K562 (cell line): ENCODE measurements at regions not wholly inside any gene's neighbourhood (a gene's known extent, or its start where the extent isn't known, plus 50 kb on each side); places are given as distances from the start of the nearest gene placed in this dataset.

Source experiments
- ATAC-seq: fragments of 200-7000 bp; cut with Tn5 transposase; 3 replicates; pipeline ENCODE4 v1.9.1; 2020; ENCODE audit warnings: moderate library complexity
- BruUV-seq: library from RNA; stranded (reverse); fragments of 400-500 nt; replicated peaks from 2 replicates; lab custom pipeline; 2021; lab: Mats Ljungman, UMichigan
- CTCF ChIA-PET: fragments of 300-600 bp; formaldehyde crosslinking; extraction: SDS; loops from one replicate; lab custom pipeline; 2021; ENCODE audit warnings: low intra/inter-chr PET ratio; lab: Yijun Ruan, JAX
- POLR2A ChIA-PET: fragments of 300-600, 350-650 bp; sonication (Branson Sonifier 250); formaldehyde crosslinking; extraction: SDS; loops from one replicate; lab custom pipeline; 2021; ENCODE audit warnings: antibody characterized with exemption, inconsistent platforms; lab: Yijun Ruan, JAX
- DNase-seq, 4 experiments: peaks; one replicate each; pipeline versions ENCODE4 v3.0.0 to v3.0.0-alpha.2; 2011 to 2018; ENCODE audit warnings: low spot score in 3 of 4, mixed read lengths in 3 of 4; ENCODE audit errors: extremely low read depth in 1 of 4
- FAIRE-seq: peaks from 2 replicates; lab custom pipeline; 2011; peaks lifted over from hg19 to GRCh38; lab: Jason Lieb, UNC
- H2AFZ ChIP-seq: 2 replicates; pipeline ENCODE4 v1.6.0; 2011; ENCODE audit warnings: low read depth, low read length, control low read depth, inconsistent platforms
- H3K27ac ChIP-seq: fragments of 200-600 bp; 3 replicates; pipeline ENCODE4 v1.8.0; 2011; ENCODE audit warnings: low read depth, mild to moderate bottlenecking, control low read depth, inconsistent platforms, low read length, moderate library complexity, mixed read lengths; ENCODE audit errors: extremely low read depth
- H3K27me3 ChIP-seq, 2 experiments: fragments of 300-600 bp in 1 of 2; 2 replicates in 1 of 2; 3 replicates in 1 of 2; pipeline versions ENCODE4 v1.6.0 to v1.8.0; 2011; ENCODE audit warnings: inconsistent platforms in 2 of 2, low read length in 2 of 2, mild to moderate bottlenecking in 1 of 2, mixed read lengths in 1 of 2, moderate library complexity in 1 of 2; ENCODE audit not compliant: control insufficient read depth in 2 of 2, insufficient read depth in 2 of 2
- H3K36me3 ChIP-seq: fragments of 300-600 bp; 3 replicates; pipeline ENCODE4 v1.8.0; 2011; ENCODE audit warnings: mild to moderate bottlenecking, low read length, inconsistent platforms; ENCODE audit not compliant: control insufficient read depth, insufficient read depth
- H3K4me1 ChIP-seq, 2 experiments: fragments of 200-600 bp in 1 of 2; replicated peaks in 1 of 2; 2 replicates in 1 of 2; 3 replicates in 1 of 2; pipeline versions ENCODE4 v1.5.1 to v1.8.0; 2011; ENCODE audit warnings: inconsistent platforms in 2 of 2, low read length in 2 of 2, mild to moderate bottlenecking in 1 of 2, mixed read lengths in 1 of 2, moderate library complexity in 1 of 2; ENCODE audit not compliant: control insufficient read depth in 2 of 2, insufficient read depth in 2 of 2
- H3K4me2 ChIP-seq: 2 replicates; pipeline ENCODE4 v1.6.1; 2011; ENCODE audit warnings: low read length, control low read depth, inconsistent platforms, mixed read lengths; ENCODE audit not compliant: insufficient read depth
- H3K4me3 ChIP-seq: fragments of 200-600 bp; sonication (generic), shearing (Covaris generic); 2 replicates; pipeline ENCODE4 v1.5.1; 2016; ENCODE audit warnings: control low read depth, inconsistent platforms
- H3K79me2 ChIP-seq: fragments of 200-600 bp; 3 replicates; pipeline ENCODE4 v1.8.0; 2011; ENCODE audit warnings: low read length, inconsistent platforms; ENCODE audit not compliant: control insufficient read depth, insufficient read depth
- H3K9ac ChIP-seq, 2 experiments: 2 replicates each; pipeline versions ENCODE4 v1.6.0 to v1.6.1; 2011; ENCODE audit warnings: low read depth in 2 of 2, low read length in 2 of 2, control low read depth in 1 of 2, inconsistent platforms in 1 of 2, mild to moderate bottlenecking in 1 of 2, mixed read lengths in 1 of 2; ENCODE audit not compliant: insufficient read depth in 1 of 2
- H3K9me1 ChIP-seq: one replicate; pipeline ENCODE4 v1.6.0; 2011; ENCODE audit warnings: inconsistent platforms, mild to moderate bottlenecking, low read length, moderate library complexity; ENCODE audit not compliant: control insufficient read depth, insufficient read depth
- H3K9me3 ChIP-seq: replicated peaks from 2 replicates; pipeline ENCODE4 v1.5.1; 2011; ENCODE audit warnings: low read depth, low read length, inconsistent platforms; ENCODE audit not compliant: control insufficient read depth, insufficient read depth
- H4K20me1 ChIP-seq: replicated peaks from 2 replicates; pipeline ENCODE4 v1.6.1; 2011; ENCODE audit warnings: low read length, inconsistent platforms, mixed read lengths; ENCODE audit not compliant: control insufficient read depth, insufficient read depth
- EP300 ChIP-seq: IDR thresholded peaks from 2 replicates; pipeline ENCODE4 v1.6.1; 2012; ENCODE audit warnings: low read length, improper control_type of control experiment
- PHTF2 ChIP-seq: fragments of 250-450 bp; sonication (Bioruptor Pico); IDR thresholded peaks from 2 replicates; pipeline ENCODE4 v1.5.0; 2021; ENCODE audit warnings: mild to moderate bottlenecking
- TAF15 ChIP-seq: fragments of 200-400 bp; formaldehyde crosslinking; IDR thresholded peaks from 2 replicates; pipeline ENCODE4 v1.6.1; 2017; ENCODE audit warnings: mild to moderate bottlenecking, low read depth, low read length, moderate library complexity
- WGBS: fragments of 100-300 bp; shearing (Covaris generic); methylation state at CpG from one replicate; pipeline ENCODE4 v1.1.6; 2016; ENCODE audit warnings: low coverage, mixed read lengths; ENCODE audit not compliant: insufficient coverage; ENCODE audit errors: missing lambda C conversion rate; 5-methylcytosine and 5-hydroxymethylcytosine counted together
- in situ Hi-C: fragments of 300-500 bp; cut with MboI; formaldehyde crosslinking; loops from 4 replicates; pipeline ENCODE4 v1.15.0; 2018; ENCODE audit warnings: inconsistent platforms, mixed read lengths
- intact Hi-C: fragments of 100-400 bp; cut with micrococcal nuclease; formaldehyde crosslinking; loops from 2 replicates; pipeline ENCODE4 v1.14.2; 2022
- TF ChIP-seq, protein P1 (sequence below): fragments of 450-650 bp; formaldehyde crosslinking; conservative IDR thresholded peaks from 2 replicates; pipeline ENCODE4 v1.4.0; 2022; ENCODE audit warnings: mild to moderate bottlenecking, missing genetic modification characterization
- TF ChIP-seq, protein P2 (sequence below): IDR thresholded peaks from 2 replicates; pipeline ENCODE4 v1.6.1; 2011; ENCODE audit warnings: borderline replicate concordance, low read depth, mild to moderate bottlenecking, moderate library complexity, low read length; ENCODE audit not compliant: insufficient read depth, poor library complexity, severe bottlenecking
- TF ChIP-seq, protein P3 (sequence below): fragments of 450-650 bp; IDR thresholded peaks from 2 replicates; pipeline ENCODE4 v1.6.1; 2016; ENCODE audit warnings: low read depth, mild to moderate bottlenecking, moderate library complexity

DNA sequence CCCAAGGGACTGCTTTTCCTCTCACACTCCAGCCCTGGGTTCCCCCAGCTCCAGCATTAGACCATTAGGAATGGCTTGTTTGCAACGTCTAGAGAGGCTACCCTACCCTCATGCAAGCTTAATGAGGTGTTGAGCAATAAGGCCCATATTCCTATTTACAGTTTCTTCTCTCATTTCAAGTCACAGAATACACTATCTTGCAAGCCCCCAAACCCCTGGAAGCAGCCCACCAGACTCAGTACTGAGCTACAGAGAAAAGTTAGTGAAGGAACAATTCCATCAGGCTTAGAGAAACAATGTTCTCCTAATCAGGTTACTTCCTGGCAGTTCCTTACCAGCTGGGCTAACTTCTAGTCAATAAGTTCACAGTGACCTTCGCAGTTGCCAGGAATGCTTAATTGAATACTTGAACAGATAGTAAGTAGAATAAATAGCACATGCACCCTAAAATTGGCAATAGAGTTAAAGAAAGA, 606.5 kb upstream of the NOX3 start:
- ChIA-PET POLR2A (no interaction called here), CTCF (no interaction called here)
- Histone ChIP-seq H3K9me1 (no peaks in the 10 kb centered on the region), H3K36me3 (no peaks in the 10 kb centered on the region), H3K9me3 (no peaks in the 10 kb centered on the region), H2AFZ (no peak overlapping the region), H3K27me3 (no peaks in the 10 kb centered on the region), H4K20me1 (no peaks in the 10 kb centered on the region), H3K4me1 (no peaks in the 10 kb centered on the region)
- no TSS peak for BruUV-seq
- intact Hi-C loops (no loop called here), in situ Hi-C loops (no loop called here)
- ATAC-seq: no peak
- 4% methylated on average over 2 of the region's 2 CpGs for WGBS
- TF ChIP-seq EP300: no peak
- no peak for TF ChIP-seq TAF15
- TF ChIP-seq, protein P1, sequence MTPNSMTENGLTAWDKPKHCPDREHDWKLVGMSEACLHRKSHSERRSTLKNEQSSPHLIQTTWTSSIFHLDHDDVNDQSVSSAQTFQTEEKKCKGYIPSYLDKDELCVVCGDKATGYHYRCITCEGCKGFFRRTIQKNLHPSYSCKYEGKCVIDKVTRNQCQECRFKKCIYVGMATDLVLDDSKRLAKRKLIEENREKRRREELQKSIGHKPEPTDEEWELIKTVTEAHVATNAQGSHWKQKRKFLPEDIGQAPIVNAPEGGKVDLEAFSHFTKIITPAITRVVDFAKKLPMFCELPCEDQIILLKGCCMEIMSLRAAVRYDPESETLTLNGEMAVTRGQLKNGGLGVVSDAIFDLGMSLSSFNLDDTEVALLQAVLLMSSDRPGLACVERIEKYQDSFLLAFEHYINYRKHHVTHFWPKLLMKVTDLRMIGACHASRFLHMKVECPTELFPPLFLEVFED: no peak
- no peak for TF ChIP-seq PHTF2
- TF ChIP-seq, protein P2, sequence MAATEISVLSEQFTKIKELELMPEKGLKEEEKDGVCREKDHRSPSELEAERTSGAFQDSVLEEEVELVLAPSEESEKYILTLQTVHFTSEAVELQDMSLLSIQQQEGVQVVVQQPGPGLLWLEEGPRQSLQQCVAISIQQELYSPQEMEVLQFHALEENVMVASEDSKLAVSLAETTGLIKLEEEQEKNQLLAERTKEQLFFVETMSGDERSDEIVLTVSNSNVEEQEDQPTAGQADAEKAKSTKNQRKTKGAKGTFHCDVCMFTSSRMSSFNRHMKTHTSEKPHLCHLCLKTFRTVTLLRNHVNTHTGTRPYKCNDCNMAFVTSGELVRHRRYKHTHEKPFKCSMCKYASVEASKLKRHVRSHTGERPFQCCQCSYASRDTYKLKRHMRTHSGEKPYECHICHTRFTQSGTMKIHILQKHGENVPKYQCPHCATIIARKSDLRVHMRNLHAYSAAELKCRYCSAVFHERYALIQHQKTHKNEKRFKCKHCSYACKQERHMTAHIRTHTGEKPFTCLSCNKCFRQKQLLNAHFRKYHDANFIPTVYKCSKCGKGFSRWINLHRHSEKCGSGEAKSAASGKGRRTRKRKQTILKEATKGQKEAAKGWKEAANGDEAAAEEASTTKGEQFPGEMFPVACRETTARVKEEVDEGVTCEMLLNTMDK: no peak
- TF ChIP-seq, protein P3, sequence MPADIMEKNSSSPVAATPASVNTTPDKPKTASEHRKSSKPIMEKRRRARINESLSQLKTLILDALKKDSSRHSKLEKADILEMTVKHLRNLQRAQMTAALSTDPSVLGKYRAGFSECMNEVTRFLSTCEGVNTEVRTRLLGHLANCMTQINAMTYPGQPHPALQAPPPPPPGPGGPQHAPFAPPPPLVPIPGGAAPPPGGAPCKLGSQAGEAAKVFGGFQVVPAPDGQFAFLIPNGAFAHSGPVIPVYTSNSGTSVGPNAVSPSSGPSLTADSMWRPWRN: no peak
- TF ChIP-seq, all 486 proteins: peak for 0
- no peak overlapping the region for H3K9ac ChIP-seq
- H3K79me2 ChIP-seq: no peaks in the 10 kb centered on the region
- H3K4me2 ChIP-seq: no peak overlapping the region
- no peak overlapping the region for H3K27ac ChIP-seq
- no peak for DNase-seq
- no peak for FAIRE-seq
- H3K4me3 ChIP-seq: no peak overlapping the region
